ENCODE measurements at regions not wholly inside any gene's neighbourhood (a gene's known extent, or its start where the extent isn't known, plus 50 kb on each side); places are given as distances from the start of the nearest gene placed in this dataset.

GRCh38 chr13:104733427-104733826 lies 1667.2 kb upstream of the SLC10A2 start:
- TF ChIP-seq CTCF (IDR thresholded peaks at IDR 0.05) (no peak), POLR2A (IDR thresholded peaks at IDR 0.05) (no peak)
